HG03520 (cell line): ENCODE measurements at regions not wholly inside any gene's neighbourhood (a gene's known extent, or its start where the extent isn't known, plus 50 kb on each side); places are given as distances from the start of the nearest gene placed in this dataset.
"Not testable (repeated sequence)": the region's sequence is repeated elsewhere in the genome, so short reads cannot be mapped to it uniquely, and the experiment has no call there.

ENCODE experiments used
- ATAC-seq: cut with Tn5 transposase; IDR thresholded peaks from one replicate; pipeline ENCODE4 v1.9.1; 2021; ENCODE audit warnings: mild to moderate bottlenecking, moderate library complexity; ENCODE audit not compliant: unreplicated experiment

DNA sequence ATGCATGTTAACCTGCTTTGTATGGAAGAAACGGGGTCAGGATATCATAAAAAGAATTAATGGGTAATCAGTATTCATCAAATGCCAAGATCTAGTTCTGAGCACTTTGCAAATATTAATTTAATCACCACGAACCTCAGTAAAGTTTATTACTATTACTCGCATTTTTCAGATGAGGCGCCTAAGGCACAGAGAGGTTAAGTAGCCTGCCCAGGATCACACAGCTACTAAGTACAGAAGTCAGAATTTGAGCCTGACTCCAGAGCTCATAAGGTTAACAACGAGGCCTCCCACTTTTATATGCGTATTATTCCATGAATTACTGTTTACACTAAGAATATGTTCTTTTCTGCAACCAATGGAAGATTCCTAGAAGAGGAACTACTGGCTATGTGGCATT lies 109.6 kb upstream of the KLF13 start:
- ATAC-seq, result no peak

DNA sequence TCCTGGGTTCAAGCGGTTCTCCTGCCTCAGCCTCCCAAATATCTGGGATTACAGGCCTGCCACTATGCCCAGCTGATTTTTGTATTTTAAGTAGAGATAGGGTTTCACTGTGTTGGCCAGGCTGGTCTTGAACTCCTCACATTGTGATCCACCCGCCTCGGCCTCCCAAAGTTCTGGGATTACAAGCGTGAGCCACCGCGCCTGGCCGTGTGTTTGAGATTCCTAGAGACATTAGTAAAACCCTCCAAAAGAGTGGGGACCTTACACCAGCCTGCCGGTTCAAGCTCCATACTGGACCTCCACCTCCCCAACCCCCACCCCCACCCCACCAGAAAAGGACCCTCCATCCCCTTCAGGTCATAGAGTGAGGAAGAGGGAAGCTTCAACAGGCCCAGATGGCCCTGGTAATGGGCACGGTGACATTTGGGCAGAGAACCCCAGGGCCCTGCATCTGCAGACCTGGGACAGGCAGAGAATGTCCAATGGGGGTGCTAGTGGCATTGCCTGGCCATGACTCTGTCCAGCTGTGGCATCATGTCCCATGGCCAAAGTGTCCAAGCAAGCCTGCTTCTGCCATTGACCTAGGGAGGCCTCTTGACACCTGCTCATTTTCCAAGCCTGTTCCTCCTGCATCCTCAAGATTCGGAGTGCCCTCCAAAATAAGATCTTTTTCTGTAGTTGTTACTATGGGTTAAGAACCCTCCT lies 108.9 kb upstream of the KLF13 start:
- no peak for ATAC-seq

DNA sequence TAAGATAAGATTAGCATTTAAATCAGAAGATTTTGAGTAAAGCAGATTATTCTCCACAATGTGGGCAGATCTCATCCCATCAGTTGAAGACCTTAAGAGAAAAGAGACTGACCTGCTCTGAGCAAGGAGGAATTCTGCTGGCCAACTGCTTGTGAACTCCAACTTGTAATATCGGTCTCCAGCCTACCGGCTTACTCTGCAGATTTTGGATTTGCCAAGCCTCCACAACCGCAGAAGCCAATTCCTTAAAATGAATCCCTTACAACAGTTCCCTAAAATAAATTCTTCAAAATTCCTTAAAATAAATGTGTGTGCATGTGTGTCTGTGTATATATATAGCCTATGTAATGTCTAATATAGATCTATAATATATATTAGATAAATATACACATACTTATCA lies 107.4 kb upstream of the KLF13 start:
- no peak for ATAC-seq

DNA sequence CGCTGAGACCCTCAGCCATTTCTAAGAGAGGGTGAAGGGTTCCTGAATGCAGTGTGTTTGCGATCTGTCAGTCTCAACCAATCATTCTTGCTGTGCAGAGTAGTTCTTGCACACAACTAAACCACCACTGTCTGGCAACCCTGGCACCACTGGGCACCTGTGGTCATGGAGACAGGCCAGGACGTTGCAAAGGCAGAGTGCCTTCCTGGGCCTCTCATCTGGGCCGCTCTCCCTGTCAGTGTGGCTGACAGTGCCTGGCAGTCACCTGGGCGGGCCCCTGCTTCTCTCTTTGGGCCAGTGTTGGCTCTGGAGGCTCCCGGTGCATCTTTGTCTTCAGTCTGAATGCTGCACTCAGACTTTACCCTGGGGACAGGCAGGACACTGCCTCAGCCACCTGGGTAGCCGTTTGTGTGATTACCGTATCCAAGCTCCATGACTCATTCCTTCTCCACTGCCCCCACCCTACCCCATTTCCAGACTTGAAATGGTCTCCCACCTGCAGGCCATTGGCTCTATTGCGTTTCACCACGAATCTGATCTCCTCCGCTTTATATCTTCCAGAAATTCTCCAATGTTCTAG lies 104.6 kb upstream of the KLF13 start:
- no peak for ATAC-seq

DNA sequence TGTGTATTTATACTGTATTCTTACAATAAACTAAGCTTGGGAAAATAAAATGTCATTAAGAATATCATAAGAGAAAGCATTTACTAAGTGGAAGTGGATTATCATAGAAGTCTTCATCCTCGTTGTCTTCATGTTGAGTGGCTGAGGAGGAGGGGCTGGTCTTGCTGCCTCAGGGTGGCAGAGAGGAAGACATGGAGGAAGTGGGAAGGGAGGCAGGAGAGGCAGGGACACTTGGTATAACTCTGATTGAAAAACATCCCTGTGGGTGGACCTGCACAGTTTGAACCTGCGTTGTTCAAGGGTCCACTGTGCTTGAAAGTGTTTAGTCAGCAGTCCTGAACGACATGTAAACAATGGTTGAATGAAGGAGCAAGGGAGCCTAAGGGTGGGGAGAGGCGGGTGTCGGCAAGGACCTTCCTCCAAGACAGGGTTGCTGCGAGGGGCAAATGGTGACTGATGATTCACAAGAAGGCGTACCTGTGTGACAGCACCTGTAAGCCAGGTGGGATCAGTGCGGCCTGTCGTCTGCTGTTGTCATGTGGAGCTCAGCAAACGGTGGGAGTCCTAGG lies 103.8 kb upstream of the KLF13 start:
- ATAC-seq, result no peak

DNA sequence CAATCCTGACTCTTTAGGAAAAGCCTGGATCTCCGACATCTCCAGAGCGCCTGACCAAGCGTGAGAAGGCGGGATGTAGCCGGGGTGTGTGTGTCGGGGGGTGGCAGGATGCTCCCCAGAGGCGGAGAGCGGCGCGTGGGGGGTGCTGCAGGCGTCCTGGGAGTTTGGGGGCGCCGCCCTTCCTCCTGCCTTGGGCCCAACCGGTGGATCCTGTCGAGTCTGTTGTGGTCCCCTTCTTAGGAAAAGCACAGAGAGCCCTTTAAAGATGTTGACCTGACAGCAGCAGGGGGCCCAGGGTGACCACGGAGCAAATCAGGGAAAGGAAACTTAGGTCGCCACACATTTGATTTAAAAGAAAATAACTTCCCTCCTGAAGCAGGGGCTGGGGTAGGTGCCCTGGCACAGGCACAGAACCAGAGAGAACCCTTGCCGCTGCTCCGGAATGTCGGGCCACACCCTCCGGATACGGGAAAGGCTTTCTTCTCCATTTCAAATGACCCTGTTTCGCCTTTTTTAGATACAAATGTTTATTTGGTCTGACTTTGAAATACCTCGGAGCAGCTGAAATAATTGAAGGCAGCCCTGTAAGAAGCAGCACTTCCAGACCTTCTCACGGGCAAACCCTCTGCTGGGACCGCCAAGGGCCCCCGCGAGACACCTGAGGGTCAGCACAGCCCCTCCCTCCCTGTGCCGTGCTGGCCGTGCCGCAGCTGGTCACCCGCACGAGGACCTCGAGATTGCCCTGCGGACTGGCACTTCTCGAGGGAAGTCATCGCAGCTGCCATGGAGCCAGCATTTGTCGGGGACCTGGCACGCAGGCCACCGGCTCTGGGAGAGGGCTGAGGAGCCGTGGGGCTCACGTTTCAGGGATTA lies 102.9 kb upstream of the KLF13 start:
- no peak for ATAC-seq

DNA sequence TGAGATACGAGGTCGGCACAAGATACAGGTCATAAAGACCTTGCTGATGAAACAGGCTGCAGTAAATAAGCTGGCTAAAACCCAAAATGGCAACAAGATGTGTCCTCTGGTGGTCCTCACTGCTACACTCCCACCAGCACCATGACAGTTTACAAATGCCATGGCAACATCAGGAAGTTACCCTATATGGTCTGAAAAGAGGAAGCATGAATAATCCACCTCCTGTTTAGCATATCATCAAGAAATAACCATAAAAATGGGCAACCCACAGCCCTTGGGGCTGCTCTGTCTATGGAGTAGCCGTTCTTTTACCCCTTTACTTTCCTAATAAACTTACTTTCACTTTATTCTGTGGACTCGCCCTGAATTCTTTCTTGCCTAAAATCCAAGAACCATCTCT lies 102.0 kb upstream of the KLF13 start:
- not testable (repeated sequence) for ATAC-seq

DNA sequence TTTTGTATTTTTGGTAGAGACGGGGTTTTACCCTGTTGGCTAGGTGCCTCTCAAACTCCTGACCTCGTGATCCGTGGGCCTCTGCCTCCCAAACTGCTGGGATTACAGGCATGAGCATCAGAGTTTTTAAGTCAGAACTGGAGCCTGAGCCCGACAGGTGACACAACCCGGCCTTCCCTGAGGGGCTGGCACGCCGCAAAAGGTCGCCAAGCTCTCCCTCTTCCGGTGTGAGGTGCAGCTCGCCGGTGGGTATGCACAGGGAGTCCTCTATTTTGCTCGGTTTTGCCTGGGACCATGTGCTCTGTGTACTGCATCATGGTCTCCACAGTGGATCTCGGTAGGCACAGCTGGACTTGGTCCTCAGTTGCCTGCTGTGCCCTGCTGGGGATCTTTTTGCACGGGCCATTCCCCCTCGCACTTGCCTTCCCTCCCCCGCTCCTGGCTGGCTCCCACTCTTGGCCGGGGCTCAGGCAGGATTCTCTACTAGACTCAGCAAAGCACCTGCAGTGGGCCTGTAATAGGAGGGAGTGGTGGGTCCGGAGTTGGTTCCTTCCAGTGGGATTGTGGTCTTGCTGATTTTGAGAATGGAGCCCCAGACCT lies 101.2 kb upstream of the KLF13 start:
- no peak for ATAC-seq

DNA sequence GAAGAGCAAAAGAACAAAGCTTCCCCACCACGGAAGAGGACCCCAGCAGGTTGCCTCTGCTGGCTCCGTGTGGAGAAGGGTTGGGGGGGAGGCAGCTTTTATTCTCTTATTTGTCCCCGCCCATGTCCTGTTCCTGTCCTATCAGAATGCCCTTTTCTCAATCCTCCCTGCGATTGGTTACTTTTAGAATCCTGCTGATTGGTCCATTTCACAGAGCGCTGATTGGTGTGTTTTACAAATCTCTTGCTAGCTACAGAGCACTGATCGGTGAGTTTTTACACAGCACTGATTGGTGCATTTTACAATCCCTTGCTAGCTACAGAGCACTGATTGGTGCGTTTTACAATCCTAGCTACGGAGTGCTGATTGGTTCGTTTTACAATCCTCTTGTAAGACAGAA lies 100.6 kb upstream of the KLF13 start:
- ATAC-seq, result no peak

DNA sequence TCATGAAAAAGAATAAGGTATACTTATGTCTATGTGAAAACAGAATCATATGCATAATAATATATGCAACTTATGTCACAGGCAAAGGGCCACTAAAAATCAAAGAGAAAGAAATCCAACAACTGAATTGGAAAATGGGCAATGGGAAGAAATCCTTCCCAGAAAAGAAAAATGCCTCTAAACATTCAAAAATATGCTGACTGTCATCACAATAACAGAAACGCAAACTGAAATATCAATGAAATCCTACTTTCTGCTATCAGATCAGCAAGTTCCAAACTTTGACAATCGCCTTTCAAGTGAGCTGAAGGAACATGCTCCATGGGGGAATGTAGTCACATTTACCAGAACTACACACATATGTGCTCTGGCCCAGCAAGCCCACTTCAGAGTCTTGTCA lies 99.4 kb upstream of the KLF13 start:
- ATAC-seq, result no peak

DNA sequence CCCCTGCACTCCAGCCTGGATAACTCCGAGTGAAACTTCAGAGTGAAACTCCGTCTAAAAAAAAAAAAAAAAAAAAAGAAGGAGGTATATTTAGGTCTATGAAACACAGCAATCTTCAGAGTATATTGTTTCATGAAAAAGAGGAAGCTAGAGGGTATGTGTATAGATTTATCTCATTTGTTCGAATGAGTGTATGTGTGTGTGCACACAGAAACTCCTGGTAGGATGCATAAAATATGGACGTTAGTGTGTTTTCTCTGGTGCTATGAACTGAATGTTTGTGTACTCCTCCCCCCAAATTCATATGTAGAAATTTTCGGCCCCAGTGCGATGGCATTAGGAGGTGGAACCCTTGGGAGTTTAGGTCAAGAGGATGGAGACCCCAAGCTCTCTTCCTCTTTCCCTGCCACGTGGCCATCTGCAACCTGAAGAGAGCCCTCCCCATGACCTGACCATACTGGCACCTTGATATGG lies 98.6 kb upstream of the KLF13 start:
- ATAC-seq, result no peak

DNA sequence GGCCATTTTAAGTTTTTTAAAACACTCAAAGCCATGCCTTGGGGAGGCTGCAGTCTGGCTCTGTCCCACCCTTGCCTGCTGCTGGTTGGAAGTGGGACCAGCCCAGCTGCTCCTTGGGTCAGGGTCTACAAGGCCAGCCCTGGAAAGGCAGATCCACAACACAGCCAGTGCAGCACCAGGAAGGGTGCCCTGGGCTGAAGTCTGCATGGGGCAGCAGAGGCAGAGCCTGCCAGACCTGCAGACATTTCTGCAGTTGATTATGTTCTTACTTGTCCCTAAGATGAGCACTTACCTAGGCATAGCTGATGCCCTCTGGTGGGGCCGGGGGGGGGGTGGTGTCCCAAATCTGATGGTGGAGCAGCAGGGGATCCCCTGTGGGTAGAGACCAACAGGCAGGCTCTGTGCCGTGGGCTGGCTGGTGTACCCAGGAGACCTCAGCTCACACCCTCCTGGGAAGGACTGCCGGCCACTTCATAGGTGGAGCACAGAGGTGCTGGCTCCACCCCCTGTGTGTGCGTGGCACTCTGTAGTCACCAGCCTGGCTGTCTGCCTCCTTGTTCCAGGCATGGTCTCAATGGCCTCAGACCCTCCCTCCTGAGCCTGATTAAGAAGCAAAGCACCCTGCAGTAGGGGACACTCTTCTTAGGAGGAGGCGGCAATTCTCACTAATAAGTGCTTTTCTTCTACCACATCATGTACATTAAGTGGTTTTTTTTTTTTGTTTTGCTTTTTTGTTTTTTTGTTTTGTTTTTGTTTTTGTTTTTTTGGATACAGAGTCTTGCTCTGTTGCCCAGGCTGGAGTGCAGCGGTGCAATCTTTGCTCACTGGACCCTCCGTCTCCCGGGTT lies 97.4 kb upstream of the KLF13 start:
- ATAC-seq, result no peak

DNA sequence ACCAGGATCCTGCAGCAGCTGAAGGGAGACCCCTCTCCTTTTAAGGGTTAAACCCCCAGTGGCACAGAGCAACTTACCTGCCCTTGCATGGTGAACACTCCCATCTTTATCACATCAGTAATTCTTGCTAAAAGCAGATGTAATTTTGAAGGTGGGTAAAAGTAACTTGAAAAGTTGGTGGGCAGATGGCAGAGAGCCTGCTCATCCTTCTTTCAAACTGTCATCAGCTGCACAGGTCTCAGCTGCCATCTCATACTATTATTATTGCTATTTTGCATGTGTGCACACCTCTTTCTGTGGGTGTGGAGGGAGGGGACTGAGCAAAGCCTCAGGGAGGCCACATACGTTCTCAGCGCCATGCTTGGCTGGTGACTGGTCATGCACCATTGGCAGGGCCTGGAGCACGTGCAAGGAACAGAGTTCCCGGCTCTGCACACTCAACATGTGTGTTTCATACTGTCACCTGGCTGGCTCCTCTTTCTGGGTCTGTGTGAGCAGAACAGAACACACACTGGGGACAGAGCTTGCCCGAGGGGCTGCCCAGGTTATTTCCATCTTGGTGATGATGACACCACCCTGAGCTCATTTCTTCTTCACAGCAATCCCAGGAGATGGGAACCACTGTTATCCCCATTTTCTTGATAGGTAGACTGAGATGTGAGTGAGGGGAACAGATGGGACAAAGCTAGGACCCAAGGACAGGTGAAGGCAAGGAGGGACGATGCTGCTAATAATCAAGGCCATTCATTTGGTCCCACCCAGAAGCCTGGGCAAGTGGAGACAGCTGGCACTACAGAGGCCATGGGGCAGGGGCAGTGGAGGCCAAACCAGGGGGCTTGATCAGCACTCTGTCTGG lies 95.8 kb upstream of the KLF13 start:
- peak; percentile 85 for ATAC-seq

DNA sequence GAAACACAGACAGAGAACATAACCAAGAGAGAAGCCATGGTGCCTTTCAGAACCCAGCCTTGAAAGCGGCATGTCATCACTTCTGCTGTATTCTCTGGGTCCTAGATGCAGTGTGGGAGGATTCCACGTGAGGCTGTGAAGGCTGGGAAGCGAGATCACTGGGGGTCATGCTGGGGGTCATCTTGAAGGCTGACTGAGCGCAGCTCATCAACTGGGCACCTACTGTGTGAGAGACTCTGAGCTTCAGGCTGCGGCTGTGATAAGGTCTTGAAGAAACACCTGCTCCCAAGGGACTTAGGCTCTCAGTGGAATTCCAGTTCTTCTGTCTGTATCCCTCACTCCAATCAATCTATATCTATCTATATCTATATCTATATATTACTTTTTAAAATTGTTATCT lies 91.8 kb upstream of the KLF13 start:
- ATAC-seq, result no peak

DNA sequence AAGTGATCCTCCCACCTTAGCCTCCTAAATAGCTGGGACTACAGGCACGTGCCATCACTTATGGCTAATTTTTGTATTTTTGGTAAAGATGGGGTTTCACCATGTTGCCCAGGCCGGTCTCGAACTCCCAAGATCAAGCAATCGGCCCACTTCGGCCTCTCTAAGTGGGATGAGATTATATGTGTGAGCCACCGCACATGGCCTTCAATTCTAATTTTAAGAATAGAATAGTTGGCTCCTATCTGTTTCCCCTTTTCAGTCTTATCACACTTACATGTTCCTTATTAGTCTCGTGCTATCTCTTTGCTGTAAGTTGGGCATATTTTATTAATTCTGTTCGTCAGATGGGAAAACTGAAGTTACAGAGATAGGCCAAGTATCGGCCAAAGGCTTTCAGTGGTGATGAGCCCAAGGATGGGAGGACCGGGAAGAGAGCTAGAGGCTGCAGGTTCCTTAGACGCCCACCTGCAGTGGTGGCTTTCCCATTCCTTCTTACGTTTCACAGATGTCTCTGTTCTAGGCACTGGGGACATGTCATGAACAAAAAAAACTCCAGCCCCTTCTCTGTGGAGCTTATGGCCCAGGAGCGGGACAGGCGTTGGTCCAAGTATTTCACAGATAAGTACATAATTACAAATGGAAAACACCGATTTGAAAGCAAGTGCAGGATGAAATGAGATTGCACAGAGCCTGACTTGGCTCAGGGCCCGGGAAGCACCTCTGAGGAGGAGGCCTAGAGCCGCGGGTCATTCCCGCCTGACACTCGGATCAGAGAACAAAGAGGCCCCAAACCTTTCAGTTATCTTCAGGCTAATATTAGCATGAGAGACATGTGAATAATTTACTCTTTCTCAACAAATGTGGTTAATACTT lies 91.1 kb upstream of the KLF13 start:
- ATAC-seq, result no peak

DNA sequence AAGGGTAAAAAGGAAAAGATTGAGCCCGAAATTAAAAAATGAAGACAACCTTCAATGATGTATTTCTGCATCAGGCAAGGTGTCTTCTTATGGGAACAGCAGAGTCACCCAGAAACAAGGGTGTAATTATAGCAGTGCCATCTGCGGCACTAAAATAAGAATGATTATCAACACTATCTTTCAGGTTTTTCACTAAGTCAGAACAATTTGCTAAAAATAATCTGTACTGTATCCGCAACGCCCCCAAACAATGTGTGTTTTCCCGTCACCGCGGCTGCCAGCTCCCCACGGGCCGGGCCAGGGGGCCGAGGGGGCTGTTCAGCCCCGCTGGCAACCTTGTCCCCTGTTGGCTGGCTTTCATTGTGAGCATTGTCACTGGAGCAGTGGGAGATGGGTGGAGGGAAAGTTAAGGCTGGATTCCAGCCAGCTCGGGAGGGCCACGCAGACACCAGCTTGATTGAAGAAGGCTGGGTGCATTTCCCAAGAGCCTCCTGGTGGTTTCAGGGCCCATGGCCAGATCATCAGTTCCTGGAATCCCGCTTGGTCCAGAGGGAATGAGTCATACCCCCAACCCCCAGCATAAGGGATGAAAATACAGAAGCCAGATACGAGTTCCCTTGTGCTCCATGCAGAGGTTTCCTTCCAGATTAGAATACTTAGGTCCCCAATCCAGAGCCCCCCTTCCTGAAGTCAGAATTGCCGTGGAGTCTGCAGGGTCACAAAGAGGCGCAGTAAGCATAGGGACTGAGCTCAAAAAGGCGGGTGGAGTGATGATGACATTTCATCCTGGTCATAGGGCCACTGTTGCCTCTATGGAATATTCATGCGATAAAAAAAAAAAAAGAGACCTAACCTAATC lies 90.2 kb upstream of the KLF13 start:
- no peak for ATAC-seq

DNA sequence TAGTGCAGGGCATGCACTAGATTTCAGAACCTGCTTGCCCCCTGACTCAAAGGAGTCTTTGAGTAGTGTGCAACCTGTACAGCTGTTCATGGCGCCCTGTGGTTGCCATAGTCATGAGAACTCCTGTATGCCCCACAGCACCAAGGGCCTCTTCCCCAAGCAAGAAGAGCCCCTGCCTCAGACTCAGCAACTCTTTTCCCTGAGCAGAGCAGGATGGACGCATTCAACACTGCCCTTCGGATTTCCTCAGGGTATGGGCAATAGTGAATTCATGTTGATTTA lies 89.7 kb upstream of the KLF13 start:
- ATAC-seq, result no peak

DNA sequence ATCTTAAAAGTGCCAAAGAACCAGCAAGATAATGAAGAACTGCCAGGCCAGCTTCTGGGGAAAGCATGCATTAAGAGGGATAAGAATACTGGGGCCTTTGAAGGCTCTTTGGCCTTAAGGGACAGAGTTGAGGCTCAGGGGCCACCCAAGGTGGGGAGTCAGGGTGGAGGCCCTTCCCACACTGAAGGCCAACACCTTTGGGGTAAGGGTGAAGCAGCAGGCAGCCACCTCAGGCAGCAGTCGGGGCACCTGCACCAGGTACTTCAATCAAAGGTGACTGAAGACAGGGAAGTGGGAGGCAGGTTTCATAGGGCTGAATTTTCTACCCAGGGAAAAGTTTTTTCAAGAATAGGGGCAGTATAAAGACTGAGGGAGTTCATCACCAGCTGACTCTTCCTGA lies 87.7 kb upstream of the KLF13 start:
- no peak for ATAC-seq
